ENCODE measurements at regions not wholly inside any gene's neighbourhood (a gene's known extent, or its start where the extent isn't known, plus 50 kb on each side); places are given as distances from the start of the nearest gene placed in this dataset.

DNA sequence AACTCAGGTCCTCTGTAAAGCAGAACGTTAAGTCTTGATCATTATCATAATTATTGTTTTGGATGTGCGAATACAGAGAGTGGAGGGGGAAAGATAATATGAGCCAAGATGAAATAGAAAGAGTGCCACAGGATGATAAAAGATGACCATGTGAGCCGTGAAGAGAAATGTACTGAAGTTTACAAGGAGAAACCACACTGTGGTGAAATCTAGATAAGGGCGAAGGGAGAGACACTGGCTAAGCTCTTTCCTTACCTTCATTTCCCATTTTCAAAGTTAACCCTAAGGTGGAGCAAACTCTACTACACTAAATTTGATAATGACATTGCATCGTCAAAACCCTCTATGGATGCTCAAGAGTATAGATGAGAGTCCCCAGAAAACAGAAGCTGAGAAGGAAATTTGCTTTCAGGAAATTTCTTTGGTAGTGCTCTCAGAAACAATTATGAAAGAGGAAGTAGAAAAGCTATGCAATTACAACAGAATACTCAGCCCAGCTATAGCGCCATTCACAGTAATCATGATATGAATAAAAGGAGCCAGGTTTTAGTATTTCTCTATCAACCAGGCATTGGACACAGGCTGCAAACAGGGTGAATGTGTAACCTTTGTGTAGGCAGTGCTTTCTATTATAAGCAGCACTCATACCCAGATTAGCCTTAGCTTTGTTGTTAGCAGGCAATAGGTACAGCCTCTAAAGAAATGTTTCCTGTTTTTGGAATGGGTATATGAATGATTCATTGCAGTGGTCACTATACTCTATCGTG lies 1080.7 kb downstream of the GRIK2 start:
- DNase-seq: no peak

DNA sequence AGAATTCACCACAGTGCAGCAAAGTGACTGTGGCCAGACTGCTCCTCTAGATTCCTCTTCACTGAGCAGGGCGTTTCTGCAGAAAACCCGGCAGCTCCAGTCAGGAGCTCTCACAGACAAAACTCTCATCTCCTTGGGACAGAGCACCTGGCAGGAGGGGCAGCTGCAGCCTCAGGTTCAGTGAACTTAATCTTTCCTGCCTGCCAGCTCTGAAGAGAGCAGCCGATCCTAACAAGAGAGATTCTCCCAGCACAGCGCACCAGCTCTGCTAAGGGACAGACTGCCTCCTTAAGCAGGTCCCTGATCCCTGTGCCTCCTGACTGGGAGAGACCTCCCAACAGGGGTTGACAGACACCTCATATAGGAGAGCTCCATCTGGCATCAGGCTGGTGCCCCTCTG lies 1065.5 kb downstream of the GRIK2 start:
- no peak for DNase-seq

DNA sequence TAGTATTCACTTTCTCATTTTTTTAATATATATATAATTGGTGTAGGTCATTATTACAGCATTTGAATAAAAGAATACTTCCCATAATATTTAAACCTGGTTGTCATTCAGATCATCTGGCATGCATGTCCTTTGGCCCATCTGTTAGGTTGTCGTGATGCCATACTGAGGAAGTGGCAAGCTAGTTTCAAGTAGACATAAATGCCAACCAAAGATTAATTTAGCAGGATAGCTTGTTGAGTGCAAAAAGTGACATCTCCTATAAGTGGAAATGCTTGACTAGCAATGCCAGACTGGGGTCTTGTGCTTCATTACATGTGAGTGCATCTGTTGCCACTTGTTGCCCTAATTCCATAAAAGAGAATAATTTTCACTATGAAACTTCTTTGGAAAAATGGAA lies 1044.7 kb downstream of the GRIK2 start:
- no peak for DNase-seq

DNA sequence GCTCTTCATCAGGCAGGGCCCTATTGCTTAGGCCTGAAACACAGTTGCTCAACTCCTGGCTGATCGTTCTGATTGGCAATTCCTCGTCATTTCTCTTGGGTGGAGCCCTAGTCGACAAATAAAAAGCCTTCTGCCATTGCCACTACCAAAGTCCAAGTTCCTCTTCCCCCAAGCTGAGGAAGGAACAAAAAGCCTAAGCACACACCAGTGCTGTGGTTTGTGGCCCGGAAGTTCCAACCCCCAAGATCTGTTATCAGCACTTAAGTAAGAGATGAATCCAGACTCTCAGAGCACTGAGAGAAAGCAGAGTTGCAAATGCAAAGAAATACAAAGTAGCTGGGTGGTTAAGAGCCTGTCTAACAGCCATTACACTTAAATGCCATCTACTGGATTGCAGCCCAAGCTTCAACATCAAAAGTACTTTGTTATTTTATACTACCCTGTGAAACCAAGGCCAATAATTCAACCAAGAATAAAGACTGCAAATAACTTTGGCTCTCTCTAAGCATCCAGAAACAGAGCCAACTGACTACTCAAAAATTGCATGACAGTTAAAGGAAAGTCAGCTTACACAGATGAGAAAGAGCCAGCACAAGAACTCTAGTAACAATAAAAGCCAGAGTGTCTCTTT lies 1024.0 kb downstream of the GRIK2 start:
- DNase-seq: no peak

DNA sequence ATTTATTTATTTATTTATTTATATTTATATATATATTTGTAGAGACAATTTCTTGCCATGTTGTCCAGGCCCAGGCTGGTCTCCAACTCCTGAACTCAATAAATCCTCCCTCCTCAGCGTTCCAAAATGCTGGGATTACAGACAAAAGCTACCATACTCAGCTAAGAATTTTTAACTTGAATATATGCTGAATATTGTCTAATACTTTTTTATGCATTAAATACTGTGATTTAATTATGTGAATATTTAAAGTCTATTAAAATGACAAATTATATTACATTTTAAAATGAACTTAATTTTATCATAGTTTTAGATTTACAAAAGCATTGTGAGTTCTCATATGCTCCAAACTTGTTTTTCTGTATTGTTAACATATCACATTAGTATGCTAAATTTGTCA lies 1022.4 kb downstream of the GRIK2 start:
- DNase-seq: no peak

DNA sequence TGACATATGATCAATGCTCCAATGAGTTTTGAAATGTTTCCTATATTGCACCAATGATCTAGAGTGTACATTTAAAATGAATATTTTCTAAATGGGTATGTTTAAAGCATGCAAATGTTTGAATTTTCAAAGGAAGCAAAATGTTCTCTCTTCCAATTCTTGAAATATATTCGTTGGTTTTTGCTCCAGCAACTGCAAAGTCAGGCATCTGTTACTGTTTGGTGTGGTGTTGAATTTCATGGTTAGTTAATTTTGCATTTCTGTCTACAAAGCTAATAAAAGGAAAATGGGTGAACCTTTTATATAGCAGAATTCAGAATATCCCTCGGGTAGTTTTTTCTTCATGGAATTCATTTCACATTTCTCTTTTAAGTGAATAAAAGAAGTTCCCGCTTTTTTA lies 1018.3 kb downstream of the GRIK2 start:
- no peak for DNase-seq

DNA sequence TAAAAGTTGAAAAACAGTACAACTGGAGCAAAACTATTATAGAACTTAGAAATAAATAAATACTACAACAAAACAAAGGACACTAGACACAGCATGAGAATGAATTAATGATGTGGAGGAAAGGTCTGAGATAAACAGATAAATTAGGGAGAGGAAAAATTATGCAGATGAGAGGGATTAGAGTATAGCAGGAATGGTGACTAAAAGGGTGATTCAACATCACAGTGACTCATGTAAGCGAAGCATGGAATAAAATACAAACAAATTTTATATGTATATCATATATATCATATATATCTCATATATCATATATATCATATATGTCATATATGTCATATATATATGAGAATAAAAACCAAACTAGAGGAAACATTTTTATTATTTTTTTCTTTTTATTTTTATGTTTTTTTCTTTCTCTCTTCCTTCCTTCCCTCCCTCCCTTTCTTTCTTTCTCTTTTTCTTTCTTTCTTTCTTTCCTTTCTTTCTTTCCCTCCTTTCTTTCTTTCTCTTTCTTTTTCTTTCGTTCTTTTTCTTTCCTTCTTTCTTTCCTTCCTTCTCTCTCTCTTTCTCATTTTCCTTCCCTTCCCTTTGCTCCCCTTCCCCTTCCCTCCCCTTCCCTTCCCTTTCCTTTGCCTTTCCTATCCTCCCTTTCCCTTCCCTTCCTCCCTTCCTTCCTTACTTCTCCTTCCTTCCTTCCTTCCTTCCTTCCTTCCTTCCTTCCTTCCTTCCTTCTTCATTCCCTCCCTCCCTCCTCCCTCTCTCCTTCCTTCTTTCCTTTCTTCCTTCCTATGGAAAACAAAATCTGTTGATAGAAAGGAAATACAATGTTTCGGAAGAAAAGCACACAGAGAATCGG lies 1014.6 kb downstream of the GRIK2 start:
- DNase-seq: no peak

DNA sequence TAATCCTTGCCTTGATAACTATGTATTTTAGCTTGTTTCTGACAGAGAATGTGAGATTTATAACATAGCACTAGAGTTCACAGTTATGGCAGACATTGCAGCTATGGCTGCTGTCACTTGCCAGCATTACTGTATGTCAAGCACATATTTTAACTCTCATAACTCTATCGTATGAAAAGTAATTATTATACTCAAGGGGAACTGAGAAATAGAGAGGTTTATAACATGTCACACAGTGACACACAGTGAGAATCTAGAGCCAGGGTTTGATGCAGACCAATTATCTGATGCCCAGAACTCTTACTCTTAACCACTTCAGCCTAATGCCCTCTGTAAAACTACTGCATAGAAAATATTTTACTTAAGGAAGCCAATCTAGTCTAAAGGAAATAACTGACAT lies 1012.4 kb downstream of the GRIK2 start:
- no peak for DNase-seq

DNA sequence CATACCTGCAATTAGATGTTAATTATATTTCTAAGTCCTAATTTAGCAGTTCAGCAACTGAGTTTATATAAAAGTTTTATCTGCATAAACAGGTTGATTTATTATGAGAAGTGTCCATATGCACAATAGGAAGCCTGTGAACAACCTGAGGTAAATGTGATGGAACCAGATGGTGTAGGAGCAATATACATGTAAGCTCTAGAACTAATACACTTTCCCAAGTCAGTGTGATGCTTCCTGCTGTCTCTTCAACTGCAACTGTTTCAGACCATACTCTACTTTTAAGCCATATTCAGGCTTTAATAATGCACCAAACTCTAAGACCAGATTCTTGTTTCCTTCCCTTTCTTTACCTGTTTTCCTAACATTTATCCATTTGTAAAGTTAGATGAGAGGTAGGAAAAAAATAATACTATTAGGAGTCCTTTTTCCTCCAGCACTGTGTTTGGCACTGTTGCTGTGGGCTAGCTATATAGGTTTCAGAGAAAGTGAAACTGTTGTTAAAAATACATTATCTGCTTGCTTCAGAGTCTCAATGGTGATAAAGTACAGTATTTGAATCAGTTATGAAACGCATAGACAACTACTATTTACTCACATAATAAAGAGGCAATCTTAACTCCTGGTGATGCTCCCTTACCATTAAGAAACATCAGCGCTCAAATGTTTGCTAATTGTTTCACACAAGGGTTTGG lies 1009.3 kb downstream of the GRIK2 start:
- DNase-seq: no peak

DNA sequence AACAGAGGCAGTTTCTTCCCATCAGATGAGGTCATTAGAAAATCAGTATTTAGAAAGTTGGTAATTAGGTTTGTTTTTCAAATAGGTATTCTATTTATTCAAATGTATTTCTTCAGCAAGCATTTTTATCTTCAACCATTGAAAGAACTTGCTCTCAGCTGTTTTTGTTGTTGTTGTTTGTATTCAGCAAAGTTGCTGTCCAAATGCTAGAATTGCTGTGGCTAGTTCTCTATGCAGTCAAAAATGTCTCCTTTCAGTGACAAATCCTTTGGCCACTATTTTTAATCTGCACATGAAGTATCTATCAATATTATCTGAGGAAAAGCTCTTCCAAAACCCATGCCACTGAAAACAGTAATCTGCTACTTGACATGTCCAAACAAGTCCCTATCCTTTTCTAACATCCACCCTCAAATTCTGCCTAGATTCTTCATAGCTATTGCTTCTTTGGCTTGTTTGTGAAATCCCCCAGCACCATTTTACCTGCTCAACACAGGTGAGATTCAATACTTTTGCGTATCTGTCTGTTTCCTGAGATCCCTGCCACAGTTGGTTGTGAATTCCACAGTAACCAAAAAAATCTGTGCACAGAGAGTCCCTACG lies 1005.4 kb downstream of the GRIK2 start:
- no peak for DNase-seq

DNA sequence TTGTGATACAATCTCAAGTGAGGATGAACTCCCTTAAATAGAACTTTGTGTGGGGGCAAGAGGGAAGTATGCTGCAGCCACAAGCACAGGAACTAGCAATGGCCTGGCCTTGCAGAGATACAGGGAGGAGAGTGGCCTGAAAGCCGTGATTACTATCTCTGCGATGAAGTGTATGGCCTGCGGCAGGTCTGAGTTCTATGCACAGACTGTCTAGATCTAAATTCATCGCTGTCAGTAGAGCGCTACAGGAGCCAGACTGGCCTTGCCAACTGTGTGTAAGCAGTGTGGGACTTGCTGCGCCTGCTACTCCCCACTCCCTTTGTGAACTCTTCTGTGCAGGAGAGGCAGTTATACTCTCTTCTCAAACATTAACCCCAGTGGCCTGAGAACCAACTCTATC lies 997.0 kb downstream of the GRIK2 start:
- DNase-seq: no peak

DNA sequence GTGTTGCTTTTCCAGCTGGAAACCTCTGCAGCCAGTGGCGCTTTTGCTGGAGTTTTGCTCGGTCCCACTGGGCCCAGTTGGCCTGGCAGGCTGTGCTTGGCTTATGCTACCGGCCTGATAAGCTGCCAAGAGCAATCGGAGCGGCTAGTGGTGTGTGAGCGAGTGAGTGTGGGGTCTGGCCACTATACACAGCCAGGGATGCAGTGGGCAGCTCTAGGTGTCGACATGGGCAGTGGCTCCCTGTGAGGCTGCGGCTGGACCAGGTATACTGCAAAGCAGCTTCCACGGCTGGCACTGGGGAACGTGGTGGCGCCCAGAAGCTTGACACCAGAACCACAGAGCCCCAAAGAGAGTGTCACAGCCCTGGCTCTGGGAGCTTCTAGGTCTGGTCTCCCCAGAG lies 996.5 kb downstream of the GRIK2 start:
- no peak for DNase-seq

DNA sequence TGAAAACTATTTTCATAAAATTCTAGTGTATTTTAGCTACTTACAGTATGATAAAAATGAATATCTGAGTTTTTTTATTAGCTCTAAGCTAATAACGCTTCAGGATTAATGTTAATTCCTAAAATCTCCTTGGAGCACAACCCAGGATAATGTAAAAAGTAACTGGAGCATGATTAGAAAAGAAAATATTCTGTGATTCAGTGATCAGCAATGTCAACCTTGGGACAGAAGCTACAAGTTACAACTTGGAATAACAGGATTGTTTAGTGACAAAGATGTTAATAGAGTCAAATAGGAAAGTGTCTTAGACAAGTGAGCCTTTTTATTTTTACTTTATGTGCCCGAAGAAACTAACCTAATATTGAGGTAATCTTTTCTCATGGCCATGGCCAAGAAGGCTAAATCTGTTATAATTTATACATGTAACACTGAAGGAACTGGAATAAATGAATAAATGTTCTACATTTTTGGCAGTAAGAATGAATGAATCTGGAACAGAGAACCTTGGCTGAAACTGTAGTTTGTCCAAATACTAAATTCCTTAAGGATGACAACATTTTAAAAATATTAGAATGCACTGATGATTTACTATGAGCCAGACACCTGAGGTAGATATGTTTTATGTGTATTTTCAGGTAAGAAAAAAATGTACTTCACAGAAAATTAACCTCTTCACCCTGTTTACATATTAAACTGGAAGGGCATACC lies 994.0 kb downstream of the GRIK2 start:
- no peak for DNase-seq

DNA sequence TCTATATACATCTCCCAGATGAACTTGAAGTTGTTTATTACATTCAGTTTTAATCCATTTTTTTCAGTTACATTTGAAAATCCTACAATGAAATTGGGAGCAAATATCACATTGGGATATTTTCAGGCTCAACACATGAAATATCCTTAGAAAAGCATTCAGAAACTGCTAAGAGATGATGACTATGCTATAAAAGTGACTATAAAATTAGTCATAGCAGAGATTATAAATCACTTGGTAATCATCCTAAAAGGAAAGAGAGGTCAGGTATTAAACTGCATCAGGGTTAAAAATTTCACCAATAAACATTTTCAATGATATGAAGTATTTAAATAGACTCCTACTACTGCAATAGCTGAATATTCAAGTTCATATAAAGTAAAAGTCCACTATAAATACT lies 987.7 kb downstream of the GRIK2 start:
- no peak for DNase-seq

DNA sequence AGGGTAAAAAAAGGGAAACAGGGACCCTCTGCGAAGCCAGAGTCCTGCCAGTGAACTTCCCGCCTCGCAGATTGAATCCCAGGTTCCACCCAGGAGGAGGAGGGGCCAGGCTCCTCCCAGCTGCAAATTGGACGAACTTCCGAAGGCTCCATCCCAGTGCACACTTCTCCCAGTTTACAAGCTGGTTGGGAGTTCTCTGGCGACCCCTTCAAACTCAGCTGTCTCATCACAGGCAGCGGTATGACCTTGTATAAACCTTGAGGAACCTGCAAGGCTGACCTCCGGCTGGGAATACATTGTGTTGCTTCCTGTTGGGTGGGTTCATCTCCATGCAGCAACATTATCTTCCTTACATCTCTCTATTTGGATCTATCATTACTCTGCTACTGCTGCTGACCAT lies 962.7 kb downstream of the GRIK2 start:
- DNase-seq: no peak

DNA sequence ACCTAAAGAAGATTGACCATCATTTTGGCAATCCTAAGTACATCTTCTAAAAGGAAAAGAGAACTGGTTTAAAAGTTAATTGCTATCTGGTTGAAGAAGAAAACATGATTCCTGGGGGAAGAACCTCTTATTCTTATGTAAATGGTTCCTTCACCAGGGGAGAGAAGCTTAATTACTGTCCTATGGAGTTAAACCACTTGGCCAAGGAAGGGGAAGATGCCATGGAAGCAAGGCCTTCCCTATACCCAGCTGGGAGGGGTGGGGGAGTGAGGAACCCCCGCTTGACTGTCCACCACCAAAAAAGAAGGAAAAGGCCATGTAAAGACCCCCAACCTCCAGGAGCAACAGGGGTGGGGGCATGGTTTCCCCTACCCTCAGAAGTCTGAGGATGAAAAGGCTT lies 962.1 kb downstream of the GRIK2 start:
- DNase-seq: no peak

DNA sequence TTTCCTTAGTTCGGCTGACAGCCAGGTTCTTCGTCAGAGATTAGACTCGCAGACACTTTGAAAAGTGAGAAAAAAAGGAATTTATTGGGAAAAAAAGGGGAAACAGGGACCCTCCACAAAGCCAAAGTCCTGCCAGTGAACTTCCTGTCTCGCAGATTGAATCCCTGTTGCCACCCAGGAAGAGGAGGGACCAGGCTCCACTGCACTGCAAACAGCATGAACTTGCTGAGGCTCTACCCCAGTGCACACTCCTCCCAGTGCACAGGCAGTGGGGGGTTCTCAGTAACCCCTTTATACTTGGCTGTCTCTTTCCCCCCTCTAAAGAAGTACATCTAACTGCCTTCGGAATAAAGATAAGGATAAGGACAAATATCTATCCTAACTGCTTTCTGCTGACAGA lies 959.0 kb downstream of the GRIK2 start:
- no peak for DNase-seq

DNA sequence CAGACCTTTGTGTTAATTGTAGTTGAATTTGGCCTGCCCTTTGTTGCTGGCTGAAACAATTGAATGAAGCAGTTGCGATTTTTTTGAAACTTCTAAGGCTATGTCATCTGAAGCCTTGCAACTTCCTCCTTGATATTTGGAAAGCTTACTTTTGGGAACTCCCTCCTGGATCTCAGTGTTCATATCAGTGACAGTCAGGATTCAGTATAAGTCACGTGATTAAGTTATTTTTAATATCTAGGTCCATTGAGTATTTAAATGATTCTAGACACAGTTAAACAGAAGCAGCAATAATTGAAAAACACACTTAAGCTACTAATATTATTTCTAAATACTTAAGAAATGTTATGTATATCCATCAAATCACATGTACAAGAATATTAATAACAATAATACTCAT lies 951.3 kb downstream of the GRIK2 start:
- DNase-seq: no peak

DNA sequence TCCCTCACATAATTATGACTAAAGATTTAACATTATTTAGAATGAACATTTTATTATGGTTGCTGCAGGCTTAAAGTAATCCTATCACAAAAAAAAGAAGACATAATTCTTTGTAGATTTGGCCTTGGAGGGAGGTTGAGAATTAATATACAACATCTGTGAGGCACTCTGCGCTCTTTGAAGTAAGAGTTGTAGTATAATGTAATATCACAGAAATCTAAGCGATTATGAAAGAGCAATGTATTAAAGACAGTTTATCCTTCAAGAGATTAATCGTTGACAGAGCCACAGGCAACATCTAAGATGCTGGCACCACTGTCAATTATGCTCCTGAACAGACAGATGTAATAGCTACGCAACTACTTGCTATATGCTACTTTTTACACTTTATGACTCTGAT lies 946.8 kb downstream of the GRIK2 start:
- no peak for DNase-seq

DNA sequence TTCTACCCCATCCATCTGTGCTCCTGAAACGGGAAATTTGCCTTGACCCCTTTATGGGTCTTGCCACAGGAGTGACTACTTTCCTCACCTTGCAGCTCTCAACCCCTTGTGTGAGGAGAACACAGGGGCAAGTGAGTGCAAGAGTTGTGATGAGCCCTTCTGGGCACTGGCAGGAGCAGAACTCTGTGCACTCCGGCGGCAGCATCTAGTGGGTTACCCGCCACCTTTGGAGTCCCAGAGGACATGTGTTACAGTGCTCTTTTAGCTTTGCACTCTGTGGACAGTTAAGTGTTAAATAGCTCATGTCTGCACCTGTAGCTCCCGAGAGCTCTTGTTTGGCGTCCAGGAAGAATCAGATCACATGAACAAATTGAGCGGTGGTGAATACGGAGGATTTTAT lies 940.2 kb downstream of the GRIK2 start:
- DNase-seq: no peak

DNA sequence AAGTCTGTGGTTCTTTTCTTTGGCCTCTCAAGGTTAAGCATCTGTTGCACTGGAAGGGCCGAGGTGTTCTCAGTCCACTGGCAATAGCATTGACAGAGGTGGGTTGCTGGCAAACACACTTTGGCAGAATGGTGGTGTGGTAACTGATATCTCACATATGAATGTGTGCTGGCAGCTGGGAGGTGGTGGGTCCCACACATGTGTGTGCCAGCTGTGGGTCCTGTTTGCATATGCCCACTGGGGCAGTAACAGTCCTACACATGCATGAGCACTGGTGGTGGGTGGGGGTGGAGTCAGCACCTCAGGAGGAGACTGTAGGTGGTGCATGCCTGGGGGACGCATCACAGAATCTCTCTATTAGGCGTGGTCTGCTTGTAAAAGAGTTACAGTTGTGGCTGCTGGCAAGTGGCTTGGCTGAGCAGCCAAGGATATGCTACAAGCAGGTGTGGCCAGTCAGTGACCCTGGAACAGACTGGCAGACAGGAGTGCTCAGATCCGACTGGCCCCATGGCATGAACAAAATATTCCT lies 934.3 kb downstream of the GRIK2 start:
- no peak for DNase-seq

DNA sequence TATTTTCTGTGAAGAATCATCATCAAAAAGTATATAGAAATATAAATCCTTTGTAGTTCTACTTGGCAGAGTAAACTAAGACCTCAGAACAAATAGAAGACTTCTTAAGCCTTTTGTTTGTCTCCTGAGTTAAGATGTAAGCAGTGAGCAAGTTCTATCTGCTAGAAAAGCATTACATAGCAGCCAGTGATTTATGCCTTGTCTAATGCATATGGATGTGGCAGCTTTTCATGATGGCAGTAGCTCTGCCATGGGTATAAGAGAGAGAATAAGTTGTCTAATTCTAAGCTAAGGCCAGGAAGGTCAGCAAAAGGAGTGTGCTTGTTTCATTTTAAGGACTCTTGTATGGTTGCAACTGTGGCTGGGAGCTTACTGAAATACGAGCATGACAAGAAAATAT lies 920.2 kb downstream of the GRIK2 start:
- no peak for DNase-seq

All from midbrain (tissue), 1 donor.